Smooth muscle cell (in vitro differentiated cells): ENCODE measurements at regions not wholly inside any gene's neighbourhood (a gene's known extent, or its start where the extent isn't known, plus 50 kb on each side); places are given as distances from the start of the nearest gene placed in this dataset.

Experiments used
- DNase-seq: peaks from one replicate; lab custom pipeline; 2025; ENCODE audit not compliant: unreplicated experiment; lab: John Stamatoyannopoulos, UW
- H2AFZ ChIP-seq: fragments of 200-600 bp; sonication (generic); 2 replicates; pipeline ENCODE4 v1.6.0; 2016; ENCODE audit warnings: antibody characterized with exemption, low read depth, mild to moderate bottlenecking
- H3F3A ChIP-seq: fragments of 200-600 bp; sonication (generic); 2 replicates; pipeline ENCODE4 v1.6.0; 2017; ENCODE audit warnings: antibody characterized with exemption, low read depth
- H3K27ac ChIP-seq: fragments of 200-600 bp; sonication (generic); 2 replicates; pipeline ENCODE4 v1.5.1; 2016; ENCODE audit warnings: low read depth, mild to moderate bottlenecking
- H3K27me3 ChIP-seq: fragments of 200-600 bp; sonication (generic); 2 replicates; pipeline ENCODE4 v1.6.1; 2016; ENCODE audit warnings: low read depth, mild to moderate bottlenecking
- H3K36me3 ChIP-seq: fragments of 200-600 bp; sonication (generic); 2 replicates; pipeline ENCODE4 v1.5.1; 2016; ENCODE audit warnings: low read depth
- H3K4me1 ChIP-seq: fragments of 200-600 bp; sonication (generic); 2 replicates; pipeline ENCODE4 v1.5.1; 2016; ENCODE audit warnings: low read depth
- H3K4me2 ChIP-seq: fragments of 200-600 bp; sonication (generic); 2 replicates; pipeline ENCODE4 v1.6.0; 2016; ENCODE audit warnings: mild to moderate bottlenecking
- H3K4me3 ChIP-seq: fragments of 200-600 bp; sonication (generic); 2 replicates; pipeline ENCODE4 v1.5.1; 2016; ENCODE audit warnings: mild to moderate bottlenecking
- H3K79me2 ChIP-seq: fragments of 200-600 bp; sonication (generic); 2 replicates; pipeline ENCODE4 v1.6.0; 2016; ENCODE audit warnings: low read depth, mild to moderate bottlenecking
- H3K9ac ChIP-seq: fragments of 200-600 bp; sonication (generic); 2 replicates; pipeline ENCODE4 v1.6.0; 2016; ENCODE audit warnings: low read depth
- H3K9me3 ChIP-seq: fragments of 200-600 bp; sonication (generic); replicated peaks from 2 replicates; pipeline ENCODE4 v1.5.1; 2016; ENCODE audit warnings: low read depth
- H4K20me1 ChIP-seq: fragments of 200-600 bp; sonication (generic); 2 replicates; pipeline ENCODE4 v1.6.0; 2016; ENCODE audit warnings: low read depth
- CTCF ChIP-seq: fragments of 200-600 bp; sonication (generic); IDR thresholded peaks from 2 replicates; pipeline ENCODE4 v1.5.1; 2017; ENCODE audit warnings: borderline replicate concordance, mild to moderate bottlenecking, antibody characterized with exemption; ENCODE audit not compliant: insufficient read depth, poor library complexity, severe bottlenecking
- WGBS: methylation state at CpG from one replicate; pipeline ENCODE4 v1.1.7; 2016; ENCODE audit warnings: low lambda C conversion rate; 5-methylcytosine and 5-hydroxymethylcytosine counted together

GRCh38 chr3:164864454-164864853 is 213.8 kb downstream of the SI start:
- TF ChIP-seq CTCF = no peak
- Histone ChIP-seq H3K9me3 (no peaks in the 10 kb centered on the region), H2AFZ (no peak overlapping the region), H3K36me3 (no peaks in the 10 kb centered on the region), H3K27me3 (no peaks in the 10 kb centered on the region), H3K4me1 (no peaks in the 10 kb centered on the region), H3K27ac (no peak overlapping the region), H3F3A (no peaks in the 10 kb centered on the region), H3K9ac (no peak overlapping the region), H3K4me3 (no peak overlapping the region), H4K20me1 (no peaks in the 10 kb centered on the region), H3K79me2 (no peaks in the 10 kb centered on the region), H3K4me2 (no peak overlapping the region)
- 25% methylated on average over 1 of the region's 1 CpG for WGBS
- no peak for DNase-seq

GRCh38 chr3:164852866-164853265 is 225.4 kb downstream of the SI start:
- 67% methylated on average over 1 of the region's 1 CpG for WGBS
- Histone ChIP-seq H3K4me2 (no peak overlapping the region), H3K4me1 (no peaks in the 10 kb centered on the region), H4K20me1 (no peaks in the 10 kb centered on the region), H3K4me3 (no peak overlapping the region), H3K27ac (no peak overlapping the region), H3K79me2 (no peaks in the 10 kb centered on the region), H3K9ac (no peak overlapping the region), H2AFZ (no peak overlapping the region), H3F3A (no peaks in the 10 kb centered on the region), H3K36me3 (no peaks in the 10 kb centered on the region), H3K9me3 (no peaks in the 10 kb centered on the region), H3K27me3 (no peaks in the 10 kb centered on the region)
- TF ChIP-seq CTCF = no peak
- no peak for DNase-seq

GRCh38 chr3:164851905-164852304 is 226.4 kb downstream of the SI start:
- TF ChIP-seq CTCF = no peak
- H3K27ac ChIP-seq = no peak overlapping the region
- H3K9ac ChIP-seq = no peak overlapping the region
- H3F3A ChIP-seq = no peaks in the 10 kb centered on the region
- H4K20me1 ChIP-seq = no peaks in the 10 kb centered on the region
- H3K79me2 ChIP-seq = no peaks in the 10 kb centered on the region
- H2AFZ ChIP-seq = no peak overlapping the region
- no peaks in the 10 kb centered on the region for H3K9me3 ChIP-seq
- H3K4me2 ChIP-seq = no peak overlapping the region
- 89% methylated on average over 1 of the region's 1 CpG for WGBS
- DNase-seq = no peak
- H3K4me1 ChIP-seq = no peaks in the 10 kb centered on the region
- no peaks in the 10 kb centered on the region for H3K27me3 ChIP-seq
- H3K4me3 ChIP-seq = no peak overlapping the region
- no peaks in the 10 kb centered on the region for H3K36me3 ChIP-seq

GRCh38 chr3:164851204-164851603 is 227.1 kb downstream of the SI start:
- no peak for DNase-seq
- Histone ChIP-seq H3K27ac (no peak overlapping the region), H2AFZ (no peak overlapping the region), H3F3A (no peaks in the 10 kb centered on the region), H3K4me1 (no peaks in the 10 kb centered on the region), H3K4me2 (no peak overlapping the region), H3K79me2 (no peaks in the 10 kb centered on the region), H3K9me3 (no peaks in the 10 kb centered on the region), H3K4me3 (no peak overlapping the region), H3K36me3 (no peaks in the 10 kb centered on the region), H3K9ac (no peak overlapping the region), H4K20me1 (no peaks in the 10 kb centered on the region), H3K27me3 (no peaks in the 10 kb centered on the region)
- no peak for TF ChIP-seq CTCF
- 63% methylated on average over 3 of the region's 3 CpGs for WGBS
